Small intestine (tissue), 7 donors: ENCODE measurements at regions not wholly inside any gene's neighbourhood (a gene's known extent, or its start where the extent isn't known, plus 50 kb on each side); places are given as distances from the start of the nearest gene placed in this dataset.
"Not testable (repeated sequence)": the region's sequence is repeated elsewhere in the genome, so short reads cannot be mapped to it uniquely, and the experiment has no call there.

Source experiments
- DNase-seq, 2 donors: peaks; one replicate each; pipeline versions ENCODE4 v3.0.0 to v3.0.0-alpha.2; 2013
- FAIRE-seq: peaks from 2 replicates; lab custom pipeline; 2012; peaks lifted over from hg19 to GRCh38; lab: Jason Lieb, UNC
- H3K27ac ChIP-seq, 3 donors: one replicate each; pipeline ENCODE4 v1.5.1; 2013; ENCODE audit warnings: low read length in 2 of 3, mild to moderate bottlenecking in 2 of 3, control low read depth in 1 of 3, inconsistent platforms in 1 of 3, low read depth in 1 of 3, moderate library complexity in 1 of 3
- H3K27me3 ChIP-seq, 3 donors: one replicate each; pipeline ENCODE4 v1.6.1; 2013; ENCODE audit warnings: low read length in 3 of 3, inconsistent platforms in 1 of 3; ENCODE audit not compliant: control insufficient read depth in 3 of 3, insufficient read depth in 3 of 3
- H3K36me3 ChIP-seq, 3 donors: one replicate each; pipeline ENCODE4 v1.6.1; 2013; ENCODE audit warnings: low read length in 3 of 3, inconsistent platforms in 1 of 3, low read depth in 1 of 3, mild to moderate bottlenecking in 1 of 3, moderate library complexity in 1 of 3; ENCODE audit not compliant: control insufficient read depth in 3 of 3, insufficient read depth in 2 of 3
- H3K4me1 ChIP-seq, 3 donors: one replicate each; pipeline ENCODE4 v1.6.1; 2013; ENCODE audit warnings: low read length in 2 of 3, inconsistent platforms in 1 of 3, low read depth in 1 of 3, mild to moderate bottlenecking in 1 of 3, moderate library complexity in 1 of 3; ENCODE audit not compliant: control insufficient read depth in 3 of 3, insufficient read depth in 2 of 3
- H3K4me3 ChIP-seq, 3 donors: one replicate each; pipeline ENCODE4 v1.5.1; 2013; ENCODE audit warnings: low read length in 3 of 3, control low read depth in 1 of 3, inconsistent platforms in 1 of 3, low read depth in 1 of 3, mild to moderate bottlenecking in 1 of 3, moderate library complexity in 1 of 3
- H3K9me3 ChIP-seq, 2 donors: one replicate each; pipeline ENCODE4 v1.6.1; 2013; ENCODE audit warnings: low read depth in 1 of 2, low read length in 1 of 2; ENCODE audit not compliant: control insufficient read depth in 2 of 2, insufficient read depth in 1 of 2
- WGBS, 3 donors: extraction: QIAGEN DNeasy Blood & Tissue Kit; methylation state at CpG; one replicate each; pipeline ENCODE4 v1.1.7; 2013; 5-methylcytosine and 5-hydroxymethylcytosine counted together
- donor health status: healthy with polysubstance abuse.
- donor health status: control.
- donor health status: control.
- donor health status: Bipolar disorder and iron deficiency.
- donor health status: healthy.

DNA sequence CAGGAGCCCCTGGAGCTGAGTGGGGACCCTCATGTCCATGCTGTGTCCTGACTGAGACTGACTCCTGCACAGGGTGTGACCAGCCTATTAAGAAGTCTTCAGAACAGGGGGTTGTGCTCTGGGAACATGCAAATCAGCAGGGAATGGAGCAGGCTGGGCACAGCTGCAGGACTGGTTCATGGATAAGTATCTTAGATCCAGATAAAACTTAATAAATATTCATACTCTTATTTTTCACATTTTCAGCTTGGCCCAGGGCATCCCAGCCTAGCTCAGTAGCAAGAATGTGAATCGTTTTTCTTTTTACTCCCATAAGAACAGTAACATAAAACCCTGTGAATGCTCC lies 479.7 kb downstream of the RPIA start:
- H3K36me3 ChIP-seq, H3K4me1 ChIP-seq, H3K27ac ChIP-seq, FAIRE-seq, H3K4me3 ChIP-seq, H3K9me3 ChIP-seq, DNase-seq, H3K27me3 ChIP-seq: not testable (repeated sequence)
- 0 to 44% (median 21%) methylated on average over 1 of the region's 1 CpG for whole genome bisulfite sequencing, 3 donors

DNA sequence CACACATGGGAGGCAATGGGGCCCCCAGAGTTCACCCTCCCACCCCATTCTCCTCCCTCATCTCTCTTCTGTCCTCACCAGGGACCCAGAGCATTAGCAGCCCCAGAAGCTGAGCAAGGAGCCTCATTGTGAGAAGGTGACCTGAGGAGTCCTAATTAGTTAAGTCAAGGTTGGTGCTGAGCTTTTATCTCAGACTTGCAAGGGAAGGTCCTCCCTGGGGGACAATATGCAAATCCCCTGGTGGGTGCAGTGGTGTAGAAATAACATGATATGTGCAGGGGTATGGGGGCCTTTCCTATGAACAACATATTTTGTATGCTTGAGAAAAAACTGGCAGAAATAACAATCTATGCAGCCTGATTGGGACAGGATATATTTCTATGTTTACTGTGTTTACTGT lies 485.5 kb downstream of the RPIA start:
- H3K27me3 ChIP-seq, H3K4me3 ChIP-seq, H3K9me3 ChIP-seq, H3K4me1 ChIP-seq, DNase-seq, H3K27ac ChIP-seq, FAIRE-seq, H3K36me3 ChIP-seq: not testable (repeated sequence)

DNA sequence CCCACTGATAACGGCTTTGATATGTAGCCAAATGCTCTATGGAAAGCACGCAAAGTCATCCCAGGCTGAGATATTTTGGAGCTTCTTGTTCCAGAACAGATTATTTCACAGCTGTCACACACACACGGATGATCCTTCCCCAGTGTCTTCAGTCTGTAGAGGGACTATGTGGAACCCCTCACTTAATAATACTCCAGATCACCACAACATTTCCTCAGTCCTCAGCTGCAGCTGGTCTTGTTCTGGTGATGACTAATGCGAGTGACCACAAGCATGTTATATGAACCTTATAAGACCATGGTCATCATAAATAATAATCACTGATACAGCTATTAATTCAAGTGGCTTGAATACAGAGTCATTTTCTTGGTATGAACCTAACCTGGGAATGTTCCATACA lies 490.7 kb downstream of the RPIA start:
- not testable (repeated sequence) for FAIRE-seq, H3K27ac ChIP-seq
- WGBS, 3 donors: 52 to 79% (median 55%) methylated on average over 4 of the region's 4 CpGs

DNA sequence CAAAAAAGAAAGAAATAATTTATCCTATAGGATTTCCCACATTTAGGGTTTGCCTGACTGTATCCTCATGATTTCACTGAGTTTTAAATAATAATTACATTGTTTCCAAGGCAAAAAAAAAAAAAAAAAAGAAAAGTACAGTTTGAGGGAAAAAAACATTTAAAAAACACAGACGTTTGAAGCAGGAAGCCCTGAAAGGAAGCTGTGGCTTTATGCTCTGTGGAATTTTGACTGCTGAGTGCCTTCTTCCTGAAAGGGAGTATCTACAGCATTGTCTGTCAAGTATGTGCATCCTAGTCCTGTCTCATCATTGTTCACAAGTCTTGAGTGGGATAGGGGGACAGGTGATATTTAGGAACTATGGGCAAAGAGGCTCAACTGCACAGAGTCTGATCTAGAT lies 493.3 kb downstream of the RPIA start:
- not testable (repeated sequence) for H3K36me3 ChIP-seq, H3K4me1 ChIP-seq, FAIRE-seq, H3K27me3 ChIP-seq, H3K9me3 ChIP-seq, DNase-seq, H3K27ac ChIP-seq, H3K4me3 ChIP-seq
- 26 to 38% (median 31%) methylated on average over 1 of the region's 1 CpG for WGBS, 3 donors

More for the DNA sequence above, 490.7 kb downstream of the RPIA start:
- H3K36me3 ChIP-seq, H3K4me3 ChIP-seq, DNase-seq, H3K9me3 ChIP-seq, H3K4me1 ChIP-seq, H3K27me3 ChIP-seq: not testable (repeated sequence)

DNA sequence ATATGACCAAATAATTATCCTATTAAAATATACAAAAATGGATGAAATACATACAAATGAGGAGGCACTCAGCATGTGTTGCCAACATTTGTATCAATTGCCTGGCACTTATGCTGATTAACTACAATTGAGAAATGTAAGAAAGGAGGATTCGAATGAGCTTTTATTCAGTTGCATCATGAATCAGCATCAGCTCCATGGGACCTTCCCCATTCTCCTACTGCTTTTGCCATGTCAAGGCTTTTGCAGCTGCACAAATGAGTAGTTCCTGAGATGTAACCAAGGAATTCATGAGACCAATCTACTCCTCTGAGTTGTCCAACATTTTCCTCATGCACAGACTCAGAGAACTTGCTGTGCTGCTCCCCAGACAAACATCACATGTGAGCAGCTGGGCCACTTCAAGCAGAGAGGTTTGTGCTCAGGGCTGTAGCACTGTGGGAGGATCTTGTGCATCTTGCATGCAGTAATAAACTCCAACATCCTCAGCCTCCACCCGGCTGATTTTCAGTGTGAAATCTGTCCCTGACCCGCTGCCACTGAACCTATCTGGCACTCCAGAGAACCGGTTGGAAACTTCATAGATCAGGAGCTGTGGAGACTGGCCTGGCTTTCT lies 504.3 kb downstream of the RPIA start:
- not testable (repeated sequence) for H3K9me3 ChIP-seq, H3K27me3 ChIP-seq, FAIRE-seq, H3K4me1 ChIP-seq, H3K36me3 ChIP-seq, H3K27ac ChIP-seq, H3K4me3 ChIP-seq, DNase-seq
- 63 to 80% (median 65%) methylated on average over 3 of the region's 4 CpGs for WGBS, 3 donors

DNA sequence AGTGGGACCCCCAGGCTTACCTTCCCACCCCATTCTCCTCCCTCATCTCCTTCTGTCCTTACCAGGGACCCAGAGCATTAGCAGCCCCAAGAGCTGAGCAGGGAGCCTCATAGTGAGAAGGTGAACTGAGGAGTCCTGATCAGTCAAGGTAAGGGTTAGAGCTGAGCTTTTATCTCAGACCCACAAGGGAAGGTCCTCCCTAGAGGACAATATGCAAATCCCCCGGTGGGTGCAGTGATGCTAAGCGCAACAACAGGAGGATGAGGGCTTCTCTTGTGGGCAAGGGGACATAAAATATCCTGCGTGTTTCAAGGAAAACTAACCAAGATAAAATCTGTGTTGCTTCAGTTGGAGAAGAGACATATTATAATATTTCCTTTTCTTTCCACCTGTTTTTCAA lies 505.2 kb downstream of the RPIA start:
- H3K27ac ChIP-seq, FAIRE-seq, DNase-seq, H3K9me3 ChIP-seq, H3K4me3 ChIP-seq, H3K27me3 ChIP-seq, H3K4me1 ChIP-seq, H3K36me3 ChIP-seq: not testable (repeated sequence)
- no CpG with 5 or more reads among the region's 3 CpGs for WGBS, 3 donors

DNA sequence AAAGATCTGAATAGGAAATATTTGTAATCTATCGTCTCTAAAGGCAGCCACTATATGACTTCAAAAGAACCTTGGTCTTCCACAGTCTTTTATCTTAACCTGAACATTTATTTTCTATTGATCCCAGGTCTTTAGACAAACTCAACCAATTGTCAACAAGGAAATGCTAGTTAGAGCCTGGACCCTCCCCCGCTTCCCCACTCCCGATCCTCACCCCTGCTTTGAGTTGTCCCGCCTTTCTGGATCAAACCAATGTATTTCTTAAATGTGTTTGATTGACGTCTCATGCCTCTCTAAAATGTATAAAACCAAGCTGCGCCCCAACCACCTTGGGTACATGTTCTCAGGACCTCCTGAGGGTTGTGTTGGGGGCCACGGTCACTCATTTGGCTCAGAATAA lies 506.6 kb downstream of the RPIA start:
- not testable (repeated sequence) for FAIRE-seq, H3K4me3 ChIP-seq, H3K4me1 ChIP-seq, H3K27ac ChIP-seq, H3K9me3 ChIP-seq, H3K36me3 ChIP-seq, DNase-seq, H3K27me3 ChIP-seq
- WGBS, 3 donors: 70 to 75% (median 72%) methylated on average over 7 of the region's 7 CpGs

DNA sequence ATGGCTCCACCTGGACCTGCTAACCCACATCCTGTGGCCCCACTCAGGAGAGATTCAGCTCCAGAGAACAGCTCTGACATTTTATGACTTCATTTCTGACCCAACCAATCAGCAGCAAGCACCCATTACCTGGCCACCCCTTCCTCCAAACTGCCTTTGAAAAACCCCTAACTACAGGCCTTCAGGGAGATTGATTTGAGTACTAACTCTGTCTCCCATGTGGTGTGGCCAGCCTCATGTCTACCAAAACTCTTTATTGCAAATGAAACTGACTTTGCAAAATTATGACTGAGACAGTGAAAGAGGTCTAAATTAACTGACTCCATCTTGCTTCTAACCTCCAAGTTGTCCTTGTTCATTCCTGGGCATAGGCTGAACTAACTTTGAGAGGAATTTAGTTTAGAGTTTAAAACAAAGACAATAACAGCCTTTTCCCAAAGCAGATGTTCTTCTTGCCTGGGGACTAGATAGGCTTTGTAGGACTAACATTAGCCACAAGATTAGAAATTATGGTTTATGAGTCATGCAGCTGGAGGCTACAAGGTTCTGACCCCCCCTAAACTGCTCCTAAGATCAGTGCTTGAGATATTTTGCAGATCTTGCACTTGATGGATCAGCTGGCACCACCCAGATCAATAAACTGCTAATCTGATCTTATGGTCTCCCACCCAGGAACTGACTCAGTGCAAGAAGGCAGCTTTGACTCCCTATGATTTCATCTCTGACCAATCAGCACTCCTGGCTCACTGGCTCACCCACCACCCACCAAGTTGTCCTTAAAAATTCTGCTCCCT lies 508.2 kb downstream of the RPIA start:
- H3K4me1 ChIP-seq, H3K9me3 ChIP-seq, H3K27ac ChIP-seq, H3K4me3 ChIP-seq, FAIRE-seq, H3K36me3 ChIP-seq, DNase-seq, H3K27me3 ChIP-seq: not testable (repeated sequence)

DNA sequence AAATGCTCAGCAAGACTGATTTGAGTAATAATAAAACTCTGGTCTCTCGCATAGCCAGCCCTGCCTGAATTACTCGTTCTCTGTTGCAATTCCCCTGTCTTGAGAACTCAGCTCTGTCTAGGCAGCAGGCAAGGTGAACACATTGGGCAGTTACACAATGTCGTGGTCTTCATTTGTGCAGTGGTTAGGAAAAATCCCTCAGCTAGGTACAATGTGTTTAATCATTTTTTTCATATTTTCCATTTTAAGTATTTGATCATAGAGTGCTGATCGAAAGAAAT lies 508.7 kb downstream of the RPIA start:
- not testable (repeated sequence) for H3K27ac ChIP-seq, FAIRE-seq, H3K9me3 ChIP-seq, DNase-seq, H3K27me3 ChIP-seq, H3K4me3 ChIP-seq, H3K36me3 ChIP-seq, H3K4me1 ChIP-seq
- WGBS, 3 donors: 73 to 83% (median 79%) methylated on average over 4 of the region's 4 CpGs
